HUES6 (cell line): ENCODE measurements at regions not wholly inside any gene's neighbourhood (a gene's known extent, or its start where the extent isn't known, plus 50 kb on each side); places are given as distances from the start of the nearest gene placed in this dataset.
"Not testable (repeated sequence)": the region's sequence is repeated elsewhere in the genome, so short reads cannot be mapped to it uniquely, and the experiment has no call there.

ENCODE experiments used
- H3K27ac ChIP-seq: 2 replicates; pipeline ENCODE4 v1.7.0; 2013; ENCODE audit warnings: low read depth, mild to moderate bottlenecking, low read length, inconsistent platforms
- H3K27me3 ChIP-seq: 2 replicates; pipeline ENCODE4 v1.6.1; 2013; ENCODE audit warnings: low read length; ENCODE audit not compliant: control insufficient read depth, insufficient read depth
- H3K36me3 ChIP-seq: 2 replicates; pipeline ENCODE4 v1.6.1; 2013; ENCODE audit warnings: low read length; ENCODE audit not compliant: control insufficient read depth, insufficient read depth
- H3K4me1 ChIP-seq: 2 replicates; pipeline ENCODE4 v1.6.1; 2013; ENCODE audit warnings: low read length; ENCODE audit not compliant: control insufficient read depth, insufficient read depth
- H3K4me3 ChIP-seq: 2 replicates; pipeline ENCODE4 v1.5.1; 2013; ENCODE audit warnings: low read depth, low read length
- H3K9ac ChIP-seq: one replicate; pipeline ENCODE4 v1.6.1; 2013; ENCODE audit warnings: mild to moderate bottlenecking, low read length
- H3K9me3 ChIP-seq: 2 replicates; pipeline ENCODE4 v1.6.1; 2013; ENCODE audit warnings: low read depth, low read length; ENCODE audit not compliant: control insufficient read depth, insufficient read depth

- Histone ChIP-seq H3K36me3 (no peaks in the 10 kb centered on the region), H3K4me3 (no peak overlapping the region), H3K4me1 (no peaks in the 10 kb centered on the region; the same call in 1 of the 2 replicates), H3K27ac (no peak overlapping the region), H3K27me3 (no peaks in the 10 kb centered on the region), H3K9me3 (no peaks in the 10 kb centered on the region), H3K9ac (no peak overlapping the region)
Observed at GRCh38 chr4:106529348-106530023, 160.9 kb upstream of the GIMD1 start.

GRCh38 chr4:106527316-106527715 is 158.7 kb upstream of the GIMD1 start:
- no peaks in the 10 kb centered on the region for H3K36me3 ChIP-seq
- H3K27me3 ChIP-seq = no peaks in the 10 kb centered on the region
- H3K4me1 ChIP-seq = no peaks in the 10 kb centered on the region
- H3K9me3 ChIP-seq = no peaks in the 10 kb centered on the region
- H3K4me3 ChIP-seq = no peak overlapping the region
- no peak overlapping the region for H3K9ac ChIP-seq
- no peak overlapping the region for H3K27ac ChIP-seq

- not testable (repeated sequence) for H3K9ac ChIP-seq, H3K27ac ChIP-seq, H3K4me3 ChIP-seq, H3K27me3 ChIP-seq, H3K4me1 ChIP-seq, H3K36me3 ChIP-seq, H3K9me3 ChIP-seq
Observed at GRCh38 chr4:106525425-106525824, 156.8 kb upstream of the GIMD1 start.

GRCh38 chr4:106524772-106525171 is 156.2 kb upstream of the GIMD1 start:
- not testable (repeated sequence) for H3K27me3 ChIP-seq, H3K4me1 ChIP-seq, H3K36me3 ChIP-seq, H3K4me3 ChIP-seq, H3K9me3 ChIP-seq, H3K9ac ChIP-seq, H3K27ac ChIP-seq

GRCh38 chr4:106522839-106523238 is 154.3 kb upstream of the GIMD1 start:
- no peaks in the 10 kb centered on the region for H3K4me1 ChIP-seq
- no peak overlapping the region for H3K9ac ChIP-seq
- no peaks in the 10 kb centered on the region for H3K9me3 ChIP-seq
- no peak overlapping the region for H3K4me3 ChIP-seq
- H3K27me3 ChIP-seq = no peaks in the 10 kb centered on the region
- H3K27ac ChIP-seq = no peak overlapping the region
- no peaks in the 10 kb centered on the region for H3K36me3 ChIP-seq

GRCh38 chr4:106512706-106513105 is 144.1 kb upstream of the GIMD1 start:
- H3K9me3 ChIP-seq = peaks cover 4% of the 10 kb centered on the region; the same call in 1 of the 2 replicates

GRCh38 chr4:106507440-106507839 is 138.9 kb upstream of the GIMD1 start:
- no peaks in the 10 kb centered on the region for H3K27me3 ChIP-seq
- no peak overlapping the region for H3K27ac ChIP-seq
- peaks cover 4% of the 10 kb centered on the region; the same call in 1 of the 2 replicates for H3K9me3 ChIP-seq
- H3K36me3 ChIP-seq = no peaks in the 10 kb centered on the region
- H3K4me1 ChIP-seq = no peaks in the 10 kb centered on the region
- no peak overlapping the region for H3K9ac ChIP-seq
- no peak overlapping the region for H3K4me3 ChIP-seq

More at GRCh38 chr4:106512706-106513105, 144.1 kb upstream of the GIMD1 start:
- Histone ChIP-seq H3K27ac (no peak overlapping the region), H3K4me1 (peaks cover 4% of the 10 kb centered on the region; the same call in 1 of the 2 replicates), H3K36me3 (no peaks in the 10 kb centered on the region), H3K4me3 (no peak overlapping the region), H3K9ac (no peak overlapping the region), H3K27me3 (no peaks in the 10 kb centered on the region)

GRCh38 chr4:106503116-106504050 is 134.8 kb upstream of the GIMD1 start:
- no peak overlapping the region for H3K27ac ChIP-seq
- H3K9ac ChIP-seq = no peak overlapping the region
- no peaks in the 10 kb centered on the region for H3K9me3 ChIP-seq
- H3K4me3 ChIP-seq = no peak overlapping the region
- H3K36me3 ChIP-seq = no peaks in the 10 kb centered on the region
- H3K27me3 ChIP-seq = no peaks in the 10 kb centered on the region
- peaks cover 6% of the 10 kb centered on the region; the same call in 1 of the 2 replicates for H3K4me1 ChIP-seq

GRCh38 chr4:106502106-106502699 is 133.6 kb upstream of the GIMD1 start:
- Histone ChIP-seq H3K9ac (no peak overlapping the region), H3K27me3 (no peaks in the 10 kb centered on the region)

GRCh38 chr4:106497271-106497670 is 128.7 kb upstream of the GIMD1 start:
- no peak overlapping the region for H3K27ac ChIP-seq
- no peaks in the 10 kb centered on the region for H3K36me3 ChIP-seq
- H3K27me3 ChIP-seq = no peaks in the 10 kb centered on the region
- H3K9me3 ChIP-seq = no peaks in the 10 kb centered on the region
- H3K4me1 ChIP-seq = peaks cover 6% of the 10 kb centered on the region; the same call in 1 of the 2 replicates
- H3K4me3 ChIP-seq = no peak overlapping the region
- H3K9ac ChIP-seq = no peak overlapping the region

More at GRCh38 chr4:106502106-106502699, 133.6 kb upstream of the GIMD1 start:
- no peaks in the 10 kb centered on the region for H3K9me3 ChIP-seq
- no peak overlapping the region for H3K4me3 ChIP-seq
- H3K36me3 ChIP-seq = no peaks in the 10 kb centered on the region
- H3K27ac ChIP-seq = no peak overlapping the region
- H3K4me1 ChIP-seq = peaks cover 6% of the 10 kb centered on the region; the same call in 1 of the 2 replicates

- Histone ChIP-seq H3K4me1 (no peaks in the 10 kb centered on the region), H3K9me3 (no peaks in the 10 kb centered on the region), H3K9ac (no peak overlapping the region), H3K36me3 (no peaks in the 10 kb centered on the region), H3K4me3 (no peak overlapping the region), H3K27ac (no peak overlapping the region), H3K27me3 (no peaks in the 10 kb centered on the region)
Observed at GRCh38 chr4:106496061-106496460, 127.5 kb upstream of the GIMD1 start.
